Coronary artery (tissue), 2 donors: ENCODE measurements at regions not wholly inside any gene's neighbourhood (a gene's known extent, or its start where the extent isn't known, plus 50 kb on each side); places are given as distances from the start of the nearest gene placed in this dataset.
"Not testable (repeated sequence)": the region's sequence is repeated elsewhere in the genome, so short reads cannot be mapped to it uniquely, and the experiment has no call there.

Source experiments
- DNase-seq: peaks from one replicate; pipeline ENCODE4 v3.0.0-alpha.2; 2017; ENCODE audit warnings: low spot score
- H3K27ac ChIP-seq, 2 donors: fragments of 200-600 bp; sonication (generic); one replicate each; pipeline ENCODE4 v1.5.1; 2016 to 2019
- H3K4me3 ChIP-seq: fragments of 200-600 bp; sonication (generic); 2 replicates; pipeline ENCODE4 v1.5.1; 2016; ENCODE audit warnings: mild to moderate bottlenecking, moderate library complexity
- CTCF ChIP-seq: fragments of 200-600 bp; sonication (generic); IDR thresholded peaks from one replicate; pipeline ENCODE4 v1.5.1; 2019; ENCODE audit warnings: antibody characterized with exemption

GRCh38 chr14:106023411-106023810 lies 497.0 kb downstream of the TMEM121 start:
- no peak for DNase-seq
- no peak for TF ChIP-seq CTCF

GRCh38 chr14:106024983-106025604 lies 498.7 kb downstream of the TMEM121 start:
- no peak overlapping the region for H3K27ac ChIP-seq
- no peak overlapping the region for H3K4me3 ChIP-seq
- no peak for DNase-seq
- TF ChIP-seq CTCF, result no peak

More at GRCh38 chr14:106023411-106023810, 497.0 kb downstream of the TMEM121 start:
- no peak overlapping the region for H3K27ac ChIP-seq
- H3K4me3 ChIP-seq, result no peak overlapping the region

- H3K4me3 ChIP-seq, result no peak overlapping the region
- TF ChIP-seq CTCF, result no peak
- no peak overlapping the region for H3K27ac ChIP-seq
- no peak for DNase-seq
These were observed 499.6 kb downstream of the TMEM121 start for GRCh38 chr14:106026026-106026425.

- DNase-seq, H3K4me3 ChIP-seq, H3K27ac ChIP-seq: not testable (repeated sequence)
These were observed 501.4 kb downstream of the TMEM121 start for GRCh38 chr14:106027759-106028158.

GRCh38 chr14:106029959-106030358 lies 503.6 kb downstream of the TMEM121 start:
- DNase-seq, result no peak
- Histone ChIP-seq H3K4me3 (no peak overlapping the region), H3K27ac (no peak overlapping the region)
- TF ChIP-seq CTCF, result no peak

- no peak for TF ChIP-seq CTCF
- Histone ChIP-seq H3K4me3 (no peak overlapping the region), H3K27ac (no peak overlapping the region)
- no peak for DNase-seq
These were observed 511.0 kb downstream of the TMEM121 start for GRCh38 chr14:106037380-106037779.

GRCh38 chr14:106038263-106038662 lies 511.9 kb downstream of the TMEM121 start:
- DNase-seq, result no peak
- Histone ChIP-seq H3K27ac (no peak overlapping the region), H3K4me3 (no peak overlapping the region)
- TF ChIP-seq CTCF, result no peak
